Stimulated activated CD4-positive, alpha-beta T cell treated with anti-CD3 and anti-CD28 coated beads, Interleukin-2, amount 100 ng/mL, for 48 hours (primary cell): ENCODE measurements at regions not wholly inside any gene's neighbourhood (a gene's known extent, or its start where the extent isn't known, plus 50 kb on each side); places are given as distances from the start of the nearest gene placed in this dataset.

Experiments
- DNase-seq, 2 donors: peaks; one replicate each; pipeline ENCODE4 v3.0.0-alpha.2; 2020

- DNase-seq = no peak
Observed at GRCh38 chr2:147709655-147710054, 135.2 kb upstream of the ACVR2A start.

- no peak for DNase-seq
Observed at GRCh38 chr2:147703171-147703570, 141.7 kb upstream of the ACVR2A start.

- no peak for DNase-seq
Observed at GRCh38 chr2:147698166-147698565, 146.7 kb upstream of the ACVR2A start.

GRCh38 chr2:147696426-147696825, 148.4 kb upstream of the ACVR2A start:
- DNase-seq = no peak

- no peak for DNase-seq
Observed at GRCh38 chr2:147689220-147689909, 155.5 kb upstream of the ACVR2A start.

- DNase-seq = no peak
Observed at GRCh38 chr2:147688242-147688641, 156.6 kb upstream of the ACVR2A start.

- DNase-seq = no peak
Observed at GRCh38 chr2:147686365-147686764, 158.5 kb upstream of the ACVR2A start.

GRCh38 chr2:147684903-147685302, 159.9 kb upstream of the ACVR2A start:
- DNase-seq = no peak

GRCh38 chr2:147683380-147683779, 161.4 kb upstream of the ACVR2A start:
- no peak for DNase-seq

GRCh38 chr2:147681093-147681492, 163.7 kb upstream of the ACVR2A start:
- DNase-seq = no peak

- DNase-seq = no peak
Observed at GRCh38 chr2:147679955-147680531, 164.8 kb upstream of the ACVR2A start.

- no peak for DNase-seq
Observed at GRCh38 chr2:147679191-147679954, 165.5 kb upstream of the ACVR2A start.

- DNase-seq = no peak
Observed at GRCh38 chr2:147665105-147665504, 179.7 kb upstream of the ACVR2A start.

- DNase-seq = no peak
Observed at GRCh38 chr2:147663962-147664361, 180.9 kb upstream of the ACVR2A start.

GRCh38 chr2:147663153-147663961, 181.5 kb upstream of the ACVR2A start:
- DNase-seq = peak in 1 of 2 donors; percentile 1

- no peak for DNase-seq
Observed at GRCh38 chr2:147662221-147662620, 182.6 kb upstream of the ACVR2A start.

GRCh38 chr2:147660680-147661079, 184.1 kb upstream of the ACVR2A start:
- no peak for DNase-seq

- no peak for DNase-seq
Observed at GRCh38 chr2:147659051-147659450, 185.8 kb upstream of the ACVR2A start.

- no peak for DNase-seq
Observed at GRCh38 chr2:147657086-147658000, 187.5 kb upstream of the ACVR2A start.

GRCh38 chr2:147649998-147650397, 194.8 kb upstream of the ACVR2A start:
- no peak for DNase-seq

GRCh38 chr2:147649286-147649685, 195.5 kb upstream of the ACVR2A start:
- DNase-seq = no peak

GRCh38 chr2:147648471-147648870, 196.4 kb upstream of the ACVR2A start:
- DNase-seq = no peak
